PFSK-1 (cell line): ENCODE measurements at regions not wholly inside any gene's neighbourhood (a gene's known extent, or its start where the extent isn't known, plus 50 kb on each side); places are given as distances from the start of the nearest gene placed in this dataset.

Source experiments
- POLR2AphosphoS5 ChIP-seq: IDR thresholded peaks from 2 replicates; pipeline ENCODE4 v1.6.1; 2012; ENCODE audit warnings: low read depth, mild to moderate bottlenecking, control low read depth, low read length, moderate library complexity
- REST ChIP-seq, 2 experiments: IDR thresholded peaks; 2 replicates each; pipeline versions ENCODE4 v1.6.1 to v1.8.0; 2011 to 2012; ENCODE audit warnings: low read depth in 2 of 2, low read length in 2 of 2, control low read depth in 1 of 2, inconsistent platforms in 1 of 2, mild to moderate bottlenecking in 1 of 2, moderate library complexity in 1 of 2; ENCODE audit not compliant: insufficient read depth in 1 of 2
- SIN3A ChIP-seq: IDR thresholded peaks from 2 replicates; pipeline ENCODE4 v1.6.1; 2012; ENCODE audit warnings: mild to moderate bottlenecking, low read length, moderate library complexity, borderline replicate concordance; ENCODE audit not compliant: insufficient read depth

- TF ChIP-seq POLR2AphosphoS5: no peak
- TF ChIP-seq REST (IDR thresholded peaks at IDR 0.05; ENCODE audit: insufficient read depth in 1 of 2, low read depth in 2 of 2, low read length in 2 of 2): no peak
- TF ChIP-seq SIN3A: no peak
Observed at GRCh38 chr6:105564121-105564902, 161.4 kb upstream of the PREP start.
